K562 (cell line): ENCODE measurements at regions not wholly inside any gene's neighbourhood (a gene's known extent, or its start where the extent isn't known, plus 50 kb on each side); places are given as distances from the start of the nearest gene placed in this dataset.

ENCODE experiments used
- ATAC-seq: fragments of 200-7000 bp; cut with Tn5 transposase; 3 replicates; pipeline ENCODE4 v1.9.1; 2020; ENCODE audit warnings: moderate library complexity
- BruUV-seq: library from RNA; stranded (reverse); fragments of 400-500 nt; replicated peaks from 2 replicates; lab custom pipeline; 2021; lab: Mats Ljungman, UMichigan
- CTCF ChIA-PET: fragments of 300-600 bp; formaldehyde crosslinking; extraction: SDS; loops from one replicate; lab custom pipeline; 2021; ENCODE audit warnings: low intra/inter-chr PET ratio; lab: Yijun Ruan, JAX
- POLR2A ChIA-PET: fragments of 300-600, 350-650 bp; sonication (Branson Sonifier 250); formaldehyde crosslinking; extraction: SDS; loops from one replicate; lab custom pipeline; 2021; ENCODE audit warnings: antibody characterized with exemption, inconsistent platforms; lab: Yijun Ruan, JAX
- DNase-seq, 4 experiments: peaks; one replicate each; pipeline versions ENCODE4 v3.0.0 to v3.0.0-alpha.2; 2011 to 2018; ENCODE audit warnings: low spot score in 3 of 4, mixed read lengths in 3 of 4; ENCODE audit errors: extremely low read depth in 1 of 4
- FAIRE-seq: peaks from 2 replicates; lab custom pipeline; 2011; peaks lifted over from hg19 to GRCh38; lab: Jason Lieb, UNC
- H2AFZ ChIP-seq: 2 replicates; pipeline ENCODE4 v1.6.0; 2011; ENCODE audit warnings: low read depth, low read length, control low read depth, inconsistent platforms
- H3K27ac ChIP-seq: fragments of 200-600 bp; 3 replicates; pipeline ENCODE4 v1.8.0; 2011; ENCODE audit warnings: low read depth, mild to moderate bottlenecking, control low read depth, inconsistent platforms, low read length, moderate library complexity, mixed read lengths; ENCODE audit errors: extremely low read depth
- H3K27me3 ChIP-seq, 2 experiments: fragments of 300-600 bp in 1 of 2; 2 replicates in 1 of 2; 3 replicates in 1 of 2; pipeline versions ENCODE4 v1.6.0 to v1.8.0; 2011; ENCODE audit warnings: inconsistent platforms in 2 of 2, low read length in 2 of 2, mild to moderate bottlenecking in 1 of 2, mixed read lengths in 1 of 2, moderate library complexity in 1 of 2; ENCODE audit not compliant: control insufficient read depth in 2 of 2, insufficient read depth in 2 of 2
- H3K36me3 ChIP-seq: fragments of 300-600 bp; 3 replicates; pipeline ENCODE4 v1.8.0; 2011; ENCODE audit warnings: mild to moderate bottlenecking, low read length, inconsistent platforms; ENCODE audit not compliant: control insufficient read depth, insufficient read depth
- H3K4me1 ChIP-seq, 2 experiments: fragments of 200-600 bp in 1 of 2; replicated peaks in 1 of 2; 2 replicates in 1 of 2; 3 replicates in 1 of 2; pipeline versions ENCODE4 v1.5.1 to v1.8.0; 2011; ENCODE audit warnings: inconsistent platforms in 2 of 2, low read length in 2 of 2, mild to moderate bottlenecking in 1 of 2, mixed read lengths in 1 of 2, moderate library complexity in 1 of 2; ENCODE audit not compliant: control insufficient read depth in 2 of 2, insufficient read depth in 2 of 2
- H3K4me2 ChIP-seq: 2 replicates; pipeline ENCODE4 v1.6.1; 2011; ENCODE audit warnings: low read length, control low read depth, inconsistent platforms, mixed read lengths; ENCODE audit not compliant: insufficient read depth
- H3K4me3 ChIP-seq: fragments of 200-600 bp; sonication (generic), shearing (Covaris generic); 2 replicates; pipeline ENCODE4 v1.5.1; 2016; ENCODE audit warnings: control low read depth, inconsistent platforms
- H3K79me2 ChIP-seq: fragments of 200-600 bp; 3 replicates; pipeline ENCODE4 v1.8.0; 2011; ENCODE audit warnings: low read length, inconsistent platforms; ENCODE audit not compliant: control insufficient read depth, insufficient read depth
- H3K9ac ChIP-seq, 2 experiments: 2 replicates each; pipeline versions ENCODE4 v1.6.0 to v1.6.1; 2011; ENCODE audit warnings: low read depth in 2 of 2, low read length in 2 of 2, control low read depth in 1 of 2, inconsistent platforms in 1 of 2, mild to moderate bottlenecking in 1 of 2, mixed read lengths in 1 of 2; ENCODE audit not compliant: insufficient read depth in 1 of 2
- H3K9me1 ChIP-seq: one replicate; pipeline ENCODE4 v1.6.0; 2011; ENCODE audit warnings: inconsistent platforms, mild to moderate bottlenecking, low read length, moderate library complexity; ENCODE audit not compliant: control insufficient read depth, insufficient read depth
- H3K9me3 ChIP-seq: replicated peaks from 2 replicates; pipeline ENCODE4 v1.5.1; 2011; ENCODE audit warnings: low read depth, low read length, inconsistent platforms; ENCODE audit not compliant: control insufficient read depth, insufficient read depth
- H4K20me1 ChIP-seq: replicated peaks from 2 replicates; pipeline ENCODE4 v1.6.1; 2011; ENCODE audit warnings: low read length, inconsistent platforms, mixed read lengths; ENCODE audit not compliant: control insufficient read depth, insufficient read depth
- CHCHD3 ChIP-seq: fragments of 250-450 bp; sonication (Bioruptor Pico); IDR thresholded peaks from 2 replicates; pipeline ENCODE4 v2.1.2; 2022; ENCODE audit warnings: mild to moderate bottlenecking
- HLTF ChIP-seq: fragments of 450-650 bp; IDR thresholded peaks from 2 replicates; pipeline ENCODE4 v1.6.1; 2016
- HMG20A ChIP-seq: fragments of 450-650 bp; formaldehyde crosslinking; conservative IDR thresholded peaks from 2 replicates; pipeline ENCODE4 v1.4.0; 2020; ENCODE audit warnings: mild to moderate bottlenecking, mixed read lengths
- LARP7 ChIP-seq: fragments of 450-650 bp; IDR thresholded peaks from 2 replicates; pipeline ENCODE4 v1.6.1; 2016
- NFXL1 ChIP-seq: fragments of 450-650 bp; formaldehyde crosslinking; IDR thresholded peaks from 2 replicates; pipeline ENCODE4 v1.4.0; 2021; ENCODE audit warnings: mild to moderate bottlenecking
- NR4A1 ChIP-seq, 2 experiments: fragments of 250-450 bp in 1 of 2; fragments of 450-650 bp in 1 of 2; sonication (Bioruptor Pico) in 1 of 2; IDR thresholded peaks; 2 replicates each; pipeline versions ENCODE4 v1.4.0 to v1.6.1; 2016 to 2020; ENCODE audit warnings: mild to moderate bottlenecking in 2 of 2, missing compliant biosample characterization in 1 of 2, missing genetic modification characterization in 1 of 2, moderate library complexity in 1 of 2
- ZNF239 ChIP-seq: fragments of 250-450 bp; sonication (Bioruptor Pico); IDR thresholded peaks from 2 replicates; pipeline ENCODE4 v1.4.0; 2020; ENCODE audit warnings: mild to moderate bottlenecking
- ZNF77 ChIP-seq: fragments of 250-450 bp; sonication (Bioruptor Pico); IDR thresholded peaks from 2 replicates; pipeline ENCODE4 v1.5.0; 2020
- WGBS: fragments of 100-300 bp; shearing (Covaris generic); methylation state at CpG from one replicate; pipeline ENCODE4 v1.1.6; 2016; ENCODE audit warnings: low coverage, mixed read lengths; ENCODE audit not compliant: insufficient coverage; ENCODE audit errors: missing lambda C conversion rate; 5-methylcytosine and 5-hydroxymethylcytosine counted together
- in situ Hi-C: fragments of 300-500 bp; cut with MboI; formaldehyde crosslinking; loops from 4 replicates; pipeline ENCODE4 v1.15.0; 2018; ENCODE audit warnings: inconsistent platforms, mixed read lengths
- intact Hi-C: fragments of 100-400 bp; cut with micrococcal nuclease; formaldehyde crosslinking; loops from 2 replicates; pipeline ENCODE4 v1.14.2; 2022
- TF ChIP-seq, protein P1 (sequence below): fragments of 200-800 bp; sonication (Bioruptor generic); IDR thresholded peaks from 2 replicates; pipeline ENCODE4 v1.6.1; 2016; ENCODE audit warnings: missing genetic modification characterization, missing compliant biosample characterization

- DNase-seq (no peak), ATAC-seq (no peak), FAIRE-seq (no peak)
- intact Hi-C loops = no loop called here
- Histone ChIP-seq H3K27me3 (no peaks in the 10 kb centered on the region), H3K9ac (no peak overlapping the region), H2AFZ (no peak overlapping the region), H3K36me3 (no peaks in the 10 kb centered on the region), H3K9me3 (no peaks in the 10 kb centered on the region; the same call in 1 of the 2 replicates), H3K4me1 (no peaks in the 10 kb centered on the region), H3K4me3 (no peak overlapping the region), H3K9me1 (no peaks in the 10 kb centered on the region), H3K79me2 (no peaks in the 10 kb centered on the region), H4K20me1 (no peaks in the 10 kb centered on the region), H3K4me2 (no peak overlapping the region), H3K27ac (no peak overlapping the region)
- in situ Hi-C loops = no loop called here
- CTCF ChIA-PET = no interaction called here
- no peak for TF ChIP-seq LARP7
- TF ChIP-seq ZNF77 (CRISPR knock-in tag) = no peak
- TF ChIP-seq ZNF239 (CRISPR knock-in tag) = no peak
- TF ChIP-seq, protein P1, sequence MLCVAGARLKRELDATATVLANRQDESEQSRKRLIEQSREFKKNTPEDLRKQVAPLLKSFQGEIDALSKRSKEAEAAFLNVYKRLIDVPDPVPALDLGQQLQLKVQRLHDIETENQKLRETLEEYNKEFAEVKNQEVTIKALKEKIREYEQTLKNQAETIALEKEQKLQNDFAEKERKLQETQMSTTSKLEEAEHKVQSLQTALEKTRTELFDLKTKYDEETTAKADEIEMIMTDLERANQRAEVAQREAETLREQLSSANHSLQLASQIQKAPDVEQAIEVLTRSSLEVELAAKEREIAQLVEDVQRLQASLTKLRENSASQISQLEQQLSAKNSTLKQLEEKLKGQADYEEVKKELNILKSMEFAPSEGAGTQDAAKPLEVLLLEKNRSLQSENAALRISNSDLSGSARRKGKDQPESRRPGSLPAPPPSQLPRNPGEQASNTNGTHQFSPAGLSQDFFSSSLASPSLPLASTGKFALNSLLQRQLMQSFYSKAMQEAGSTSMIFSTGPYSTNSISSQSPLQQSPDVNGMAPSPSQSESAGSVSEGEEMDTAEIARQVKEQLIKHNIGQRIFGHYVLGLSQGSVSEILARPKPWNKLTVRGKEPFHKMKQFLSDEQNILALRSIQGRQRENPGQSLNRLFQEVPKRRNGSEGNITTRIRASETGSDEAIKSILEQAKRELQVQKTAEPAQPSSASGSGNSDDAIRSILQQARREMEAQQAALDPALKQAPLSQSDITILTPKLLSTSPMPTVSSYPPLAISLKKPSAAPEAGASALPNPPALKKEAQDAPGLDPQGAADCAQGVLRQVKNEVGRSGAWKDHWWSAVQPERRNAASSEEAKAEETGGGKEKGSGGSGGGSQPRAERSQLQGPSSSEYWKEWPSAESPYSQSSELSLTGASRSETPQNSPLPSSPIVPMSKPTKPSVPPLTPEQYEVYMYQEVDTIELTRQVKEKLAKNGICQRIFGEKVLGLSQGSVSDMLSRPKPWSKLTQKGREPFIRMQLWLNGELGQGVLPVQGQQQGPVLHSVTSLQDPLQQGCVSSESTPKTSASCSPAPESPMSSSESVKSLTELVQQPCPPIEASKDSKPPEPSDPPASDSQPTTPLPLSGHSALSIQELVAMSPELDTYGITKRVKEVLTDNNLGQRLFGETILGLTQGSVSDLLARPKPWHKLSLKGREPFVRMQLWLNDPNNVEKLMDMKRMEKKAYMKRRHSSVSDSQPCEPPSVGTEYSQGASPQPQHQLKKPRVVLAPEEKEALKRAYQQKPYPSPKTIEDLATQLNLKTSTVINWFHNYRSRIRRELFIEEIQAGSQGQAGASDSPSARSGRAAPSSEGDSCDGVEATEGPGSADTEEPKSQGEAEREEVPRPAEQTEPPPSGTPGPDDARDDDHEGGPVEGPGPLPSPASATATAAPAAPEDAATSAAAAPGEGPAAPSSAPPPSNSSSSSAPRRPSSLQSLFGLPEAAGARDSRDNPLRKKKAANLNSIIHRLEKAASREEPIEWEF (CRISPR knock-in tag) = no peak
- TF ChIP-seq NFXL1 = no peak
- TF ChIP-seq HMG20A = no peak
- TF ChIP-seq NR4A1 (CRISPR knock-in tag; IDR thresholded peaks at IDR 0.05) = no peak
- no peak for TF ChIP-seq NR4A1 (tag; IDR thresholded peaks at IDR 0.05)
- TF ChIP-seq CHCHD3 (CRISPR knock-in tag) = no peak
- TF ChIP-seq HLTF = no peak
- WGBS = 0% methylated on average over 2 of the region's 2 CpGs
- POLR2A ChIA-PET = no interaction called here
- BruUV-seq = no TSS peak
These were observed 421.2 kb downstream of the IPMK start for GRCh38 chr10:57846307-57847065.
